ENCODE measurements at regions not wholly inside any gene's neighbourhood (a gene's known extent, or its start where the extent isn't known, plus 50 kb on each side); places are given as distances from the start of the nearest gene placed in this dataset.

- TF ChIP-seq CTCF (conservative IDR thresholded peaks at IDR 0.05; ENCODE audit: low read depth, low read length) = no peak
- TF ChIP-seq MAFK (IDR thresholded peaks at IDR 0.05; ENCODE audit: low read depth, low read length) = no peak
- no peak for TF ChIP-seq POLR2A (IDR thresholded peaks at IDR 0.05; ENCODE audit: low read depth, low read length)
- no peak for TF ChIP-seq USF2 (IDR thresholded peaks at IDR 0.05; ENCODE audit: low read depth, low read length)
- TF ChIP-seq RAD21 (IDR thresholded peaks at IDR 0.05; ENCODE audit: low read length) = no peak
- no peak for TF ChIP-seq MXI1 (IDR thresholded peaks at IDR 0.05; ENCODE audit: borderline replicate concordance, low read depth, low read length)
- TF ChIP-seq CHD1 (IDR thresholded peaks at IDR 0.05; ENCODE audit: low read depth, low read length) = no peak
- TF ChIP-seq RCOR1 (IDR thresholded peaks at IDR 0.05; ENCODE audit: insufficient replicate concordance, low read length) = no peak
- TF ChIP-seq MAZ (IDR thresholded peaks at IDR 0.05; ENCODE audit: borderline replicate concordance, low read depth, low read length) = no peak
- no peak for TF ChIP-seq ELK1 (IDR thresholded peaks at IDR 0.05; ENCODE audit: borderline replicate concordance, low read depth, low read length)
- no peak for TF ChIP-seq RFX5 (IDR thresholded peaks at IDR 0.05; ENCODE audit: low read depth, low read length)
- no peak for TF ChIP-seq CEBPB (IDR thresholded peaks at IDR 0.05; ENCODE audit: low read depth, low read length)
- TF ChIP-seq SMC3 (IDR thresholded peaks at IDR 0.05; ENCODE audit: low read depth, low read length) = no peak
- TF ChIP-seq NFE2L2 (IDR thresholded peaks at IDR 0.05; ENCODE audit: low read depth, low read length) = no peak
Observed at GRCh38 chr6:160882006-160882405, 109.6 kb upstream of the MAP3K4 start.
